ENCODE measurements at regions not wholly inside any gene's neighbourhood (a gene's known extent, or its start where the extent isn't known, plus 50 kb on each side); places are given as distances from the start of the nearest gene placed in this dataset.

DNA sequence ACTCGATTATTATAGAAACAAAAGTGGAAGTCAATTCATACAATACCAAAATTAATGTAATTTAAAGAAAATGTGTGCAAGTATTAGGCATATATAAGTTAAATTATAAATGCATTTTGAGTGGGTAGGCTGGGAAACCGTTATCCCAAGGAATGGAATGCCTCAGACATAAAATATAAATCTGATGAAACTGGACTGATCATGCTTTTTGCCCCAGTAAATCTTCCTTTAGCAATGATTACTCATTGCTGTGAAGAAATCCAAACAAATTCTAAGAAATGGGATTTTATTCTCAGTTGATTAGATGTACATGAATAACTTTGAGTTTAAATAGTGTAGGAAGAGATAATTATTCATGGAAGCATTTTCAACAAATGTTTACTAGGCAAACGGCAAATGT, 185.5 kb upstream of the KCNMB2 start (continued):
- TF ChIP-seq, protein P1, sequence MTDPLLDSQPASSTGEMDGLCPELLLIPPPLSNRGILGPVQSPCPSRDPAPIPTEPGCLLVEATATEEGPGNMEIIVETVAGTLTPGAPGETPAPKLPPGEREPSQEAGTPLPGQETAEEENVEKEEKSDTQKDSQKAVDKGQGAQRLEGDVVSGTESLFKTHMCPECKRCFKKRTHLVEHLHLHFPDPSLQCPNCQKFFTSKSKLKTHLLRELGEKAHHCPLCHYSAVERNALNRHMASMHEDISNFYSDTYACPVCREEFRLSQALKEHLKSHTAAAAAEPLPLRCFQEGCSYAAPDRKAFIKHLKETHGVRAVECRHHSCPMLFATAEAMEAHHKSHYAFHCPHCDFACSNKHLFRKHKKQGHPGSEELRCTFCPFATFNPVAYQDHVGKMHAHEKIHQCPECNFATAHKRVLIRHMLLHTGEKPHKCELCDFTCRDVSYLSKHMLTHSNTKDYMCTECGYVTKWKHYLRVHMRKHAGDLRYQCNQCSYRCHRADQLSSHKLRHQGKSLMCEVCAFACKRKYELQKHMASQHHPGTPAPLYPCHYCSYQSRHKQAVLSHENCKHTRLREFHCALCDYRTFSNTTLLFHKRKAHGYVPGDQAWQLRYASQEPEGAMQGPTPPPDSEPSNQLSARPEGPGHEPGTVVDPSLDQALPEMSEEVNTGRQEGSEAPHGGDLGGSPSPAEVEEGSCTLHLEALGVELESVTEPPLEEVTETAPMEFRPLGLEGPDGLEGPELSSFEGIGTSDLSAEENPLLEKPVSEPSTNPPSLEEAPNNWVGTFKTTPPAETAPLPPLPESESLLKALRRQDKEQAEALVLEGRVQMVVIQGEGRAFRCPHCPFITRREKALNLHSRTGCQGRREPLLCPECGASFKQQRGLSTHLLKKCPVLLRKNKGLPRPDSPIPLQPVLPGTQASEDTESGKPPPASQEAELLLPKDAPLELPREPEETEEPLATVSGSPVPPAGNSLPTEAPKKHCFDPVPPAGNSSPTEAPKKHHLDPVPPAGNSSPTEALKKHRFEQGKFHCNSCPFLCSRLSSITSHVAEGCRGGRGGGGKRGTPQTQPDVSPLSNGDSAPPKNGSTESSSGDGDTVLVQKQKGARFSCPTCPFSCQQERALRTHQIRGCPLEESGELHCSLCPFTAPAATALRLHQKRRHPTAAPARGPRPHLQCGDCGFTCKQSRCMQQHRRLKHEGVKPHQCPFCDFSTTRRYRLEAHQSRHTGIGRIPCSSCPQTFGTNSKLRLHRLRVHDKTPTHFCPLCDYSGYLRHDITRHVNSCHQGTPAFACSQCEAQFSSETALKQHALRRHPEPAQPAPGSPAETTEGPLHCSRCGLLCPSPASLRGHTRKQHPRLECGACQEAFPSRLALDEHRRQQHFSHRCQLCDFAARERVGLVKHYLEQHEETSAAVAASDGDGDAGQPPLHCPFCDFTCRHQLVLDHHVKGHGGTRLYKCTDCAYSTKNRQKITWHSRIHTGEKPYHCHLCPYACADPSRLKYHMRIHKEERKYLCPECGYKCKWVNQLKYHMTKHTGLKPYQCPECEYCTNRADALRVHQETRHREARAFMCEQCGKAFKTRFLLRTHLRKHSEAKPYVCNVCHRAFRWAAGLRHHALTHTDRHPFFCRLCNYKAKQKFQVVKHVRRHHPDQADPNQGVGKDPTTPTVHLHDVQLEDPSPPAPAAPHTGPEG (CRISPR knock-in tag; IDR thresholded peaks at IDR 0.05), result no peak
- no peak for TF ChIP-seq SNAI1 (CRISPR knock-in tag; IDR thresholded peaks at IDR 0.05; ENCODE audit: borderline replicate concordance)
- TF ChIP-seq GABPB1 (CRISPR knock-in tag; IDR thresholded peaks at IDR 0.05), result no peak
- TF ChIP-seq ZNF558 (CRISPR knock-in tag; IDR thresholded peaks at IDR 0.05; ENCODE audit: borderline replicate concordance), result no peak
- TF ChIP-seq, protein P2, sequence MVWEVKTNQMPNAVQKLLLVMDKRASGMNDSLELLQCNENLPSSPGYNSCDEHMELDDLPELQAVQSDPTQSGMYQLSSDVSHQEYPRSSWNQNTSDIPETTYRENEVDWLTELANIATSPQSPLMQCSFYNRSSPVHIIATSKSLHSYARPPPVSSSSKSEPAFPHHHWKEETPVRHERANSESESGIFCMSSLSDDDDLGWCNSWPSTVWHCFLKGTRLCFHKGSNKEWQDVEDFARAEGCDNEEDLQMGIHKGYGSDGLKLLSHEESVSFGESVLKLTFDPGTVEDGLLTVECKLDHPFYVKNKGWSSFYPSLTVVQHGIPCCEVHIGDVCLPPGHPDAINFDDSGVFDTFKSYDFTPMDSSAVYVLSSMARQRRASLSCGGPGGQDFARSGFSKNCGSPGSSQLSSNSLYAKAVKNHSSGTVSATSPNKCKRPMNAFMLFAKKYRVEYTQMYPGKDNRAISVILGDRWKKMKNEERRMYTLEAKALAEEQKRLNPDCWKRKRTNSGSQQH (CRISPR knock-in tag; IDR thresholded peaks at IDR 0.05; ENCODE audit: low read depth), result no peak
- TF ChIP-seq ATM (IDR thresholded peaks at IDR 0.05; ENCODE audit: borderline replicate concordance), result no peak
- TF ChIP-seq SNRNP70 (IDR thresholded peaks at IDR 0.05; ENCODE audit: low read depth, low read length), result no peak
- TF ChIP-seq ZNF737 (CRISPR knock-in tag; IDR thresholded peaks at IDR 0.05; ENCODE audit: borderline replicate concordance), result no peak
- TF ChIP-seq ZNF251 (CRISPR knock-in tag; IDR thresholded peaks at IDR 0.05), result no peak
